Smooth muscle cell (in vitro differentiated cells): ENCODE measurements at regions not wholly inside any gene's neighbourhood (a gene's known extent, or its start where the extent isn't known, plus 50 kb on each side); places are given as distances from the start of the nearest gene placed in this dataset.

Experiments used
- DNase-seq: peaks from one replicate; lab custom pipeline; 2025; ENCODE audit not compliant: unreplicated experiment; lab: John Stamatoyannopoulos, UW
- H2AFZ ChIP-seq: fragments of 200-600 bp; sonication (generic); 2 replicates; pipeline ENCODE4 v1.6.0; 2016; ENCODE audit warnings: antibody characterized with exemption, low read depth, mild to moderate bottlenecking
- H3F3A ChIP-seq: fragments of 200-600 bp; sonication (generic); 2 replicates; pipeline ENCODE4 v1.6.0; 2017; ENCODE audit warnings: antibody characterized with exemption, low read depth
- H3K27ac ChIP-seq: fragments of 200-600 bp; sonication (generic); 2 replicates; pipeline ENCODE4 v1.5.1; 2016; ENCODE audit warnings: low read depth, mild to moderate bottlenecking
- H3K27me3 ChIP-seq: fragments of 200-600 bp; sonication (generic); 2 replicates; pipeline ENCODE4 v1.6.1; 2016; ENCODE audit warnings: low read depth, mild to moderate bottlenecking
- H3K36me3 ChIP-seq: fragments of 200-600 bp; sonication (generic); 2 replicates; pipeline ENCODE4 v1.5.1; 2016; ENCODE audit warnings: low read depth
- H3K4me1 ChIP-seq: fragments of 200-600 bp; sonication (generic); 2 replicates; pipeline ENCODE4 v1.5.1; 2016; ENCODE audit warnings: low read depth
- H3K4me2 ChIP-seq: fragments of 200-600 bp; sonication (generic); 2 replicates; pipeline ENCODE4 v1.6.0; 2016; ENCODE audit warnings: mild to moderate bottlenecking
- H3K4me3 ChIP-seq: fragments of 200-600 bp; sonication (generic); 2 replicates; pipeline ENCODE4 v1.5.1; 2016; ENCODE audit warnings: mild to moderate bottlenecking
- H3K79me2 ChIP-seq: fragments of 200-600 bp; sonication (generic); 2 replicates; pipeline ENCODE4 v1.6.0; 2016; ENCODE audit warnings: low read depth, mild to moderate bottlenecking
- H3K9ac ChIP-seq: fragments of 200-600 bp; sonication (generic); 2 replicates; pipeline ENCODE4 v1.6.0; 2016; ENCODE audit warnings: low read depth
- H3K9me3 ChIP-seq: fragments of 200-600 bp; sonication (generic); replicated peaks from 2 replicates; pipeline ENCODE4 v1.5.1; 2016; ENCODE audit warnings: low read depth
- H4K20me1 ChIP-seq: fragments of 200-600 bp; sonication (generic); 2 replicates; pipeline ENCODE4 v1.6.0; 2016; ENCODE audit warnings: low read depth
- CTCF ChIP-seq: fragments of 200-600 bp; sonication (generic); IDR thresholded peaks from 2 replicates; pipeline ENCODE4 v1.5.1; 2017; ENCODE audit warnings: borderline replicate concordance, mild to moderate bottlenecking, antibody characterized with exemption; ENCODE audit not compliant: insufficient read depth, poor library complexity, severe bottlenecking
- WGBS: methylation state at CpG from one replicate; pipeline ENCODE4 v1.1.7; 2016; ENCODE audit warnings: low lambda C conversion rate; 5-methylcytosine and 5-hydroxymethylcytosine counted together

DNA sequence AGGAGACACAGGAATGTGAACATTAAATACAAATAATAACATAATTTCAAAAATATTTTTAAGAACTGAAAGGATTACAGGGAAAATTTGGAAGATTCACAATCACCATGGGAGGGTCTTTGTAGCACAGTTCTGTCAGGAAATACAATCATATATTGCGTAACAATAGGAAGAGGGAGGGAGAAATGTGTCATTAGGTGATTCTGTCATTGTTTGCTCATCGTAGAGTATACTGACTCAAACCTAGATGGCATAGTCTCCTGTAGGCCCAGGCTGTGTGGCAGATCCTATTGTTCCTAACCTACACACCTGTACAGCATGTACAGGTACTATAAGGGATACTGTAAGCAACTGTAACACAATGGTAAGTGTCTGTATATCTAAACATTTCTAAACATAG, 330.4 kb downstream of the BRD1 start:
- Histone ChIP-seq H3K27ac (no peak overlapping the region), H4K20me1 (no peaks in the 10 kb centered on the region), H3K4me3 (no peak overlapping the region), H3F3A (no peaks in the 10 kb centered on the region), H3K79me2 (no peaks in the 10 kb centered on the region), H3K27me3 (no peaks in the 10 kb centered on the region), H3K36me3 (no peaks in the 10 kb centered on the region), H3K9me3 (no peaks in the 10 kb centered on the region), H3K4me1 (no peaks in the 10 kb centered on the region), H3K9ac (no peak overlapping the region), H2AFZ (no peak overlapping the region), H3K4me2 (no peak overlapping the region)
- 84% methylated on average over 2 of the region's 2 CpGs for WGBS
- no peak for DNase-seq
- no peak for TF ChIP-seq CTCF

GRCh38 chr22:49494555-49494954, 333.1 kb downstream of the BRD1 start:
- Histone ChIP-seq H3F3A (no peaks in the 10 kb centered on the region), H3K4me2 (no peak overlapping the region), H3K9me3 (no peaks in the 10 kb centered on the region), H3K79me2 (no peaks in the 10 kb centered on the region), H3K4me3 (no peak overlapping the region), H2AFZ (no peak overlapping the region), H3K9ac (no peak overlapping the region), H4K20me1 (no peaks in the 10 kb centered on the region), H3K27ac (no peak overlapping the region), H3K36me3 (no peaks in the 10 kb centered on the region), H3K4me1 (no peaks in the 10 kb centered on the region), H3K27me3 (no peaks in the 10 kb centered on the region)
- WGBS, result 91% methylated on average over 12 of the region's 12 CpGs
- no peak for DNase-seq
- no peak for TF ChIP-seq CTCF

GRCh38 chr22:49492741-49493251, 334.9 kb downstream of the BRD1 start:
- no peak overlapping the region for H3K27ac ChIP-seq
- no peaks in the 10 kb centered on the region for H3K27me3 ChIP-seq
- H3K4me1 ChIP-seq, result peaks cover 4% of the 10 kb centered on the region
- no peak overlapping the region for H3K4me2 ChIP-seq
- H3K4me3 ChIP-seq, result no peak overlapping the region
- no peaks in the 10 kb centered on the region for H3K9me3 ChIP-seq
- no peak overlapping the region for H2AFZ ChIP-seq
- 90% methylated on average over 12 of the region's 12 CpGs for WGBS
- H3K36me3 ChIP-seq, result no peaks in the 10 kb centered on the region
- H3K79me2 ChIP-seq, result no peaks in the 10 kb centered on the region
- no peak for DNase-seq
- H3K9ac ChIP-seq, result no peak overlapping the region
- H3F3A ChIP-seq, result no peaks in the 10 kb centered on the region
- no peak for TF ChIP-seq CTCF
- H4K20me1 ChIP-seq, result no peaks in the 10 kb centered on the region

DNA sequence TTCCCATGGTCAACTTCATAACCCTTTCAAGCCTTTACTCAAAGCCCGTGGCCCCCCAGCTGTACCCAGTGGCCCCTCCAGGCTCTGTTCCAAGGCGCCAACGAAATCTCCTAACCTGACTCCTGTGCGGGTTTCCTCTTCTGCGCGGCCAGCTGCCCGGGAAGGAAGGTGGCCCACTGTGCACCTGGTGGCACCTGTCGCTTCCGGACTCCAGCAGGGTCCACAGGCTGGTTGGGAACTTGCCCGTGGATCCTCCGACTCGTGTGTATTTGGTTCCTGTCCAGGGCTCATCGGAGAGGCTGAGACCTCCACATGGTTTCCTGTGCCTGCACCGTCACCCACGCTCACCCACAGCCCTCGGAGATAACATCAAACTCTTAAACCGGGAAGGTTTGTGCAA, 335.4 kb downstream of the BRD1 start:
- no peak overlapping the region for H2AFZ ChIP-seq
- no peak overlapping the region for H3K4me3 ChIP-seq
- H3K4me2 ChIP-seq, result no peak overlapping the region
- no peaks in the 10 kb centered on the region for H4K20me1 ChIP-seq
- no peaks in the 10 kb centered on the region for H3K27me3 ChIP-seq
- no peaks in the 10 kb centered on the region for H3K9me3 ChIP-seq
- H3K9ac ChIP-seq, result no peak overlapping the region
- WGBS, result 93% methylated on average over 17 of the region's 17 CpGs
- no peak for DNase-seq
- no peak for TF ChIP-seq CTCF
- H3F3A ChIP-seq, result no peaks in the 10 kb centered on the region
- H3K36me3 ChIP-seq, result no peaks in the 10 kb centered on the region
- peaks cover 4% of the 10 kb centered on the region for H3K4me1 ChIP-seq
- H3K27ac ChIP-seq, result no peak overlapping the region
- H3K79me2 ChIP-seq, result no peaks in the 10 kb centered on the region
